ENCODE measurements at regions not wholly inside any gene's neighbourhood (a gene's known extent, or its start where the extent isn't known, plus 50 kb on each side); places are given as distances from the start of the nearest gene placed in this dataset.

- Histone ChIP-seq H3K36me3 (ENCODE audit: insufficient read depth) (no peaks in the 10 kb centered on the region), H3K4me3 (IDR thresholded peaks at IDR 0.05; ENCODE audit: insufficient read depth, low read depth, low read length) (no peak overlapping the region), H3K4me1 (ENCODE audit: low read depth, poor library complexity, severe bottlenecking) (no peaks in the 10 kb centered on the region), H2AFZ (ENCODE audit: low read depth) (no peak overlapping the region), H3K9ac (no peak overlapping the region), H3K4me2 (no peak overlapping the region), H3K27me3 (ENCODE audit: insufficient read depth, low read depth) (no peaks in the 10 kb centered on the region), H4K20me1 (ENCODE audit: insufficient read depth) (no peaks in the 10 kb centered on the region), H3K79me2 (ENCODE audit: insufficient read depth, low read depth) (no peaks in the 10 kb centered on the region), H3K27ac (no peak overlapping the region)
- no peak for TF ChIP-seq CTCF (conservative IDR thresholded peaks at IDR 0.05; ENCODE audit: low read depth, low read length)
Observed at GRCh38 chr13:107854880-107855279, 360.5 kb downstream of the LIG4 start.

GRCh38 chr13:107852072-107852471, 363.3 kb downstream of the LIG4 start:
- no peaks in the 10 kb centered on the region for H3K36me3 ChIP-seq (ENCODE audit: insufficient read depth)
- H3K9ac ChIP-seq = no peak overlapping the region
- H2AFZ ChIP-seq (ENCODE audit: low read depth) = no peak overlapping the region
- H3K4me2 ChIP-seq = no peak overlapping the region
- H3K79me2 ChIP-seq (ENCODE audit: insufficient read depth, low read depth) = no peaks in the 10 kb centered on the region
- no peaks in the 10 kb centered on the region for H3K4me1 ChIP-seq (ENCODE audit: low read depth, poor library complexity, severe bottlenecking)
- H3K27ac ChIP-seq = no peak overlapping the region
- H3K27me3 ChIP-seq (ENCODE audit: insufficient read depth, low read depth) = no peaks in the 10 kb centered on the region
- H4K20me1 ChIP-seq (ENCODE audit: insufficient read depth) = no peaks in the 10 kb centered on the region
- no peak overlapping the region for H3K4me3 ChIP-seq (IDR thresholded peaks at IDR 0.05; ENCODE audit: insufficient read depth, low read depth, low read length)
- TF ChIP-seq CTCF (conservative IDR thresholded peaks at IDR 0.05; ENCODE audit: low read depth, low read length) = no peak

GRCh38 chr13:107851670-107852069, 363.7 kb downstream of the LIG4 start:
- no peak overlapping the region for H3K9ac ChIP-seq

GRCh38 chr13:107847406-107847805, 367.9 kb downstream of the LIG4 start:
- H3K79me2 ChIP-seq (ENCODE audit: insufficient read depth, low read depth) = no peaks in the 10 kb centered on the region

More at GRCh38 chr13:107851670-107852069, 363.7 kb downstream of the LIG4 start:
- no peaks in the 10 kb centered on the region for H3K79me2 ChIP-seq (ENCODE audit: insufficient read depth, low read depth)
- no peaks in the 10 kb centered on the region for H3K27me3 ChIP-seq (ENCODE audit: insufficient read depth, low read depth)
- TF ChIP-seq CTCF (conservative IDR thresholded peaks at IDR 0.05; ENCODE audit: low read depth, low read length) = no peak
- no peaks in the 10 kb centered on the region for H4K20me1 ChIP-seq (ENCODE audit: insufficient read depth)
- H3K4me2 ChIP-seq = no peak overlapping the region
- H3K4me1 ChIP-seq (ENCODE audit: low read depth, poor library complexity, severe bottlenecking) = no peaks in the 10 kb centered on the region
- no peaks in the 10 kb centered on the region for H3K36me3 ChIP-seq (ENCODE audit: insufficient read depth)
- H2AFZ ChIP-seq (ENCODE audit: low read depth) = no peak overlapping the region
- no peak overlapping the region for H3K4me3 ChIP-seq (IDR thresholded peaks at IDR 0.05; ENCODE audit: insufficient read depth, low read depth, low read length)
- H3K27ac ChIP-seq = no peak overlapping the region

More at GRCh38 chr13:107847406-107847805, 367.9 kb downstream of the LIG4 start:
- TF ChIP-seq CTCF (conservative IDR thresholded peaks at IDR 0.05; ENCODE audit: low read depth, low read length) = no peak
- no peak overlapping the region for H3K9ac ChIP-seq
- H3K4me2 ChIP-seq = no peak overlapping the region
- no peaks in the 10 kb centered on the region for H3K36me3 ChIP-seq (ENCODE audit: insufficient read depth)
- no peaks in the 10 kb centered on the region for H3K4me1 ChIP-seq (ENCODE audit: low read depth, poor library complexity, severe bottlenecking)
- no peaks in the 10 kb centered on the region for H3K27me3 ChIP-seq (ENCODE audit: insufficient read depth, low read depth)
- no peak overlapping the region for H2AFZ ChIP-seq (ENCODE audit: low read depth)
- no peak overlapping the region for H3K4me3 ChIP-seq (IDR thresholded peaks at IDR 0.05; ENCODE audit: insufficient read depth, low read depth, low read length)
- no peak overlapping the region for H3K27ac ChIP-seq
- no peaks in the 10 kb centered on the region for H4K20me1 ChIP-seq (ENCODE audit: insufficient read depth)

Data from KMS-11 (cell line).